ENCODE measurements at regions not wholly inside any gene's neighbourhood (a gene's known extent, or its start where the extent isn't known, plus 50 kb on each side); places are given as distances from the start of the nearest gene placed in this dataset.

GRCh38 chr18:46297124-46297523, 192.9 kb downstream of the HAUS1 start:
- Histone ChIP-seq H3K79me2 (ENCODE audit: low read length) (no peaks in the 10 kb centered on the region), H3K9me2 (replicated peaks; ENCODE audit: insufficient read depth, low read length) (no peaks in the 10 kb centered on the region), H3K4me3 (ENCODE audit: low read length) (no peak overlapping the region), H3K9ac (ENCODE audit: low read length) (no peak overlapping the region), H3K4me2 (ENCODE audit: low read depth, low read length) (no peak overlapping the region), H3F3A (ENCODE audit: insufficient read depth, low read length) (no peaks in the 10 kb centered on the region), H2AFZ (ENCODE audit: low read length) (no peak overlapping the region), H3K27me3 (replicated peaks; ENCODE audit: insufficient read depth, low read length) (no peaks in the 10 kb centered on the region), H3K4me1 (ENCODE audit: low read length) (no peaks in the 10 kb centered on the region), H3K9me3 (replicated peaks; ENCODE audit: insufficient read depth, low read length) (no peaks in the 10 kb centered on the region), H3K27ac (ENCODE audit: low read length) (no peak overlapping the region), H4K20me1 (ENCODE audit: insufficient read depth, low read length) (no peaks in the 10 kb centered on the region), H3K36me3 (replicated peaks; ENCODE audit: insufficient read depth, low read length) (no peaks in the 10 kb centered on the region)
- no peak for DNase-seq
- no peak for TF ChIP-seq EZH2phosphoT487 (IDR thresholded peaks at IDR 0.05; ENCODE audit: low read length)
- TF ChIP-seq EZH2 (optimal IDR thresholded peaks at IDR 0.05; ENCODE audit: low read depth, low read length) = no peak
- no peak for TF ChIP-seq CTCF (IDR thresholded peaks at IDR 0.05; ENCODE audit: low read length)

GRCh38 chr18:46297621-46298020, 193.4 kb downstream of the HAUS1 start:
- no peaks in the 10 kb centered on the region for H3K9me2 ChIP-seq (replicated peaks; ENCODE audit: insufficient read depth, low read length)
- H3K9ac ChIP-seq (ENCODE audit: low read length) = no peak overlapping the region
- H3K4me1 ChIP-seq (ENCODE audit: low read length) = no peaks in the 10 kb centered on the region
- no peak for TF ChIP-seq EZH2 (optimal IDR thresholded peaks at IDR 0.05; ENCODE audit: low read depth, low read length)
- TF ChIP-seq EZH2phosphoT487 (IDR thresholded peaks at IDR 0.05; ENCODE audit: low read length) = no peak
- no peak for TF ChIP-seq CTCF (IDR thresholded peaks at IDR 0.05; ENCODE audit: low read length)
- H3K27me3 ChIP-seq (replicated peaks; ENCODE audit: insufficient read depth, low read length) = no peaks in the 10 kb centered on the region
- DNase-seq = no peak
- H3K79me2 ChIP-seq (ENCODE audit: low read length) = no peaks in the 10 kb centered on the region
- H3K9me3 ChIP-seq (replicated peaks; ENCODE audit: insufficient read depth, low read length) = no peaks in the 10 kb centered on the region
- H2AFZ ChIP-seq (ENCODE audit: low read length) = no peak overlapping the region
- H3K27ac ChIP-seq (ENCODE audit: low read length) = no peak overlapping the region
- no peak overlapping the region for H3K4me3 ChIP-seq (ENCODE audit: low read length)
- no peak overlapping the region for H3K4me2 ChIP-seq (ENCODE audit: low read depth, low read length)
- no peaks in the 10 kb centered on the region for H3K36me3 ChIP-seq (replicated peaks; ENCODE audit: insufficient read depth, low read length)
- no peaks in the 10 kb centered on the region for H4K20me1 ChIP-seq (ENCODE audit: insufficient read depth, low read length)
- no peaks in the 10 kb centered on the region for H3F3A ChIP-seq (ENCODE audit: insufficient read depth, low read length)

GRCh38 chr18:46298511-46298910, 194.3 kb downstream of the HAUS1 start:
- Histone ChIP-seq H3K4me1 (ENCODE audit: low read length) (no peaks in the 10 kb centered on the region), H3K9me2 (replicated peaks; ENCODE audit: insufficient read depth, low read length) (no peaks in the 10 kb centered on the region), H3K27ac (ENCODE audit: low read length) (no peak overlapping the region), H3K36me3 (replicated peaks; ENCODE audit: insufficient read depth, low read length) (no peaks in the 10 kb centered on the region), H3K4me2 (ENCODE audit: low read depth, low read length) (no peak overlapping the region), H3K79me2 (ENCODE audit: low read length) (no peaks in the 10 kb centered on the region), H3K4me3 (ENCODE audit: low read length) (no peak overlapping the region), H3K27me3 (replicated peaks; ENCODE audit: insufficient read depth, low read length) (no peaks in the 10 kb centered on the region), H4K20me1 (ENCODE audit: insufficient read depth, low read length) (no peaks in the 10 kb centered on the region), H3K9me3 (replicated peaks; ENCODE audit: insufficient read depth, low read length) (no peaks in the 10 kb centered on the region), H3K9ac (ENCODE audit: low read length) (no peak overlapping the region), H3F3A (ENCODE audit: insufficient read depth, low read length) (no peaks in the 10 kb centered on the region), H2AFZ (ENCODE audit: low read length) (no peak overlapping the region)
- no peak for TF ChIP-seq CTCF (IDR thresholded peaks at IDR 0.05; ENCODE audit: low read length)
- TF ChIP-seq EZH2 (optimal IDR thresholded peaks at IDR 0.05; ENCODE audit: low read depth, low read length) = no peak
- no peak for TF ChIP-seq EZH2phosphoT487 (IDR thresholded peaks at IDR 0.05; ENCODE audit: low read length)
- DNase-seq = no peak

Measured in MM.1S (cell line).